ENCODE measurements at regions not wholly inside any gene's neighbourhood (a gene's known extent, or its start where the extent isn't known, plus 50 kb on each side); places are given as distances from the start of the nearest gene placed in this dataset.

DNA sequence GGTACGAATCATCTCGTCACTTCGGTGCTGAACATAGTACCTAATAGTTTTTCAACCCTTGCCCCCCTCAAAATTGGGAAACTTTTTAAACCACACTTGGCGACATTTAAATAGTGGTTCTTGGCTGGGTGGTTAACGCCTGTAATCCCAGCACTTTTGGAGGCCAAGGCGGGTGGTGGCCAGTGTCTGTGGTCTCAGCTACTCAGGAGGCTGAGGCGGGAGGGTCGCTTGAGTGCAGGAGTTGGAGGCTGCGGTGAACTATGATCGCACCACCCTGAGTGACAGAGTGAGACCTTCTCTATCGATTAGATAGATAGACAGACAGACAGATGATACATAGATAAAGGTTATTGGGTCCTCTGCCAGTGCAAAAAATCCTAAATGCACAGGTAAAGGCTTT lies 55.5 kb upstream of the RASAL2 start:
- no peak for TF ChIP-seq ZBTB1 (CRISPR knock-in tag; IDR thresholded peaks at IDR 0.05; ENCODE audit: borderline replicate concordance, low read depth)
- no peak for TF ChIP-seq BDP1 (IDR thresholded peaks at IDR 0.05; ENCODE audit: insufficient read depth, insufficient read length)
- TF ChIP-seq, protein P1, sequence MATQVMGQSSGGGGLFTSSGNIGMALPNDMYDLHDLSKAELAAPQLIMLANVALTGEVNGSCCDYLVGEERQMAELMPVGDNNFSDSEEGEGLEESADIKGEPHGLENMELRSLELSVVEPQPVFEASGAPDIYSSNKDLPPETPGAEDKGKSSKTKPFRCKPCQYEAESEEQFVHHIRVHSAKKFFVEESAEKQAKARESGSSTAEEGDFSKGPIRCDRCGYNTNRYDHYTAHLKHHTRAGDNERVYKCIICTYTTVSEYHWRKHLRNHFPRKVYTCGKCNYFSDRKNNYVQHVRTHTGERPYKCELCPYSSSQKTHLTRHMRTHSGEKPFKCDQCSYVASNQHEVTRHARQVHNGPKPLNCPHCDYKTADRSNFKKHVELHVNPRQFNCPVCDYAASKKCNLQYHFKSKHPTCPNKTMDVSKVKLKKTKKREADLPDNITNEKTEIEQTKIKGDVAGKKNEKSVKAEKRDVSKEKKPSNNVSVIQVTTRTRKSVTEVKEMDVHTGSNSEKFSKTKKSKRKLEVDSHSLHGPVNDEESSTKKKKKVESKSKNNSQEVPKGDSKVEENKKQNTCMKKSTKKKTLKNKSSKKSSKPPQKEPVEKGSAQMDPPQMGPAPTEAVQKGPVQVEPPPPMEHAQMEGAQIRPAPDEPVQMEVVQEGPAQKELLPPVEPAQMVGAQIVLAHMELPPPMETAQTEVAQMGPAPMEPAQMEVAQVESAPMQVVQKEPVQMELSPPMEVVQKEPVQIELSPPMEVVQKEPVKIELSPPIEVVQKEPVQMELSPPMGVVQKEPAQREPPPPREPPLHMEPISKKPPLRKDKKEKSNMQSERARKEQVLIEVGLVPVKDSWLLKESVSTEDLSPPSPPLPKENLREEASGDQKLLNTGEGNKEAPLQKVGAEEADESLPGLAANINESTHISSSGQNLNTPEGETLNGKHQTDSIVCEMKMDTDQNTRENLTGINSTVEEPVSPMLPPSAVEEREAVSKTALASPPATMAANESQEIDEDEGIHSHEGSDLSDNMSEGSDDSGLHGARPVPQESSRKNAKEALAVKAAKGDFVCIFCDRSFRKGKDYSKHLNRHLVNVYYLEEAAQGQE (IDR thresholded peaks at IDR 0.05; ENCODE audit: borderline replicate concordance): no peak
- TF ChIP-seq, protein P1 (CRISPR knock-in tag; IDR thresholded peaks at IDR 0.05; ENCODE audit: low read depth): no peak
- TF ChIP-seq, protein P2, sequence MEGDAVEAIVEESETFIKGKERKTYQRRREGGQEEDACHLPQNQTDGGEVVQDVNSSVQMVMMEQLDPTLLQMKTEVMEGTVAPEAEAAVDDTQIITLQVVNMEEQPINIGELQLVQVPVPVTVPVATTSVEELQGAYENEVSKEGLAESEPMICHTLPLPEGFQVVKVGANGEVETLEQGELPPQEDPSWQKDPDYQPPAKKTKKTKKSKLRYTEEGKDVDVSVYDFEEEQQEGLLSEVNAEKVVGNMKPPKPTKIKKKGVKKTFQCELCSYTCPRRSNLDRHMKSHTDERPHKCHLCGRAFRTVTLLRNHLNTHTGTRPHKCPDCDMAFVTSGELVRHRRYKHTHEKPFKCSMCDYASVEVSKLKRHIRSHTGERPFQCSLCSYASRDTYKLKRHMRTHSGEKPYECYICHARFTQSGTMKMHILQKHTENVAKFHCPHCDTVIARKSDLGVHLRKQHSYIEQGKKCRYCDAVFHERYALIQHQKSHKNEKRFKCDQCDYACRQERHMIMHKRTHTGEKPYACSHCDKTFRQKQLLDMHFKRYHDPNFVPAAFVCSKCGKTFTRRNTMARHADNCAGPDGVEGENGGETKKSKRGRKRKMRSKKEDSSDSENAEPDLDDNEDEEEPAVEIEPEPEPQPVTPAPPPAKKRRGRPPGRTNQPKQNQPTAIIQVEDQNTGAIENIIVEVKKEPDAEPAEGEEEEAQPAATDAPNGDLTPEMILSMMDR (IDR thresholded peaks at IDR 0.05 in 2 of 3, conservative IDR thresholded peaks at IDR 0.05 in 1 of 3; ENCODE audit: insufficient read depth in 2 of 3, low read depth in 1 of 3, low read length in 3 of 3): no peak
- TF ChIP-seq, protein P3, sequence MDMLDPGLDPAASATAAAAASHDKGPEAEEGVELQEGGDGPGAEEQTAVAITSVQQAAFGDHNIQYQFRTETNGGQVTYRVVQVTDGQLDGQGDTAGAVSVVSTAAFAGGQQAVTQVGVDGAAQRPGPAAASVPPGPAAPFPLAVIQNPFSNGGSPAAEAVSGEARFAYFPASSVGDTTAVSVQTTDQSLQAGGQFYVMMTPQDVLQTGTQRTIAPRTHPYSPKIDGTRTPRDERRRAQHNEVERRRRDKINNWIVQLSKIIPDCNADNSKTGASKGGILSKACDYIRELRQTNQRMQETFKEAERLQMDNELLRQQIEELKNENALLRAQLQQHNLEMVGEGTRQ (CRISPR knock-in tag; IDR thresholded peaks at IDR 0.05): no peak
- no peak for TF ChIP-seq SETDB1 (IDR thresholded peaks at IDR 0.05; ENCODE audit: low read length)
- TF ChIP-seq ZNF717 (CRISPR knock-in tag; IDR thresholded peaks at IDR 0.05): no peak
- TF ChIP-seq PRPF4 (IDR thresholded peaks at IDR 0.05; ENCODE audit: insufficient read depth, low read depth, low read length, poor library complexity, severe bottlenecking): no peak
- no peak for TF ChIP-seq FOXJ3 (CRISPR knock-in tag; IDR thresholded peaks at IDR 0.05)
